ENCODE measurements at regions not wholly inside any gene's neighbourhood (a gene's known extent, or its start where the extent isn't known, plus 50 kb on each side); places are given as distances from the start of the nearest gene placed in this dataset.

- TF ChIP-seq, protein P1, sequence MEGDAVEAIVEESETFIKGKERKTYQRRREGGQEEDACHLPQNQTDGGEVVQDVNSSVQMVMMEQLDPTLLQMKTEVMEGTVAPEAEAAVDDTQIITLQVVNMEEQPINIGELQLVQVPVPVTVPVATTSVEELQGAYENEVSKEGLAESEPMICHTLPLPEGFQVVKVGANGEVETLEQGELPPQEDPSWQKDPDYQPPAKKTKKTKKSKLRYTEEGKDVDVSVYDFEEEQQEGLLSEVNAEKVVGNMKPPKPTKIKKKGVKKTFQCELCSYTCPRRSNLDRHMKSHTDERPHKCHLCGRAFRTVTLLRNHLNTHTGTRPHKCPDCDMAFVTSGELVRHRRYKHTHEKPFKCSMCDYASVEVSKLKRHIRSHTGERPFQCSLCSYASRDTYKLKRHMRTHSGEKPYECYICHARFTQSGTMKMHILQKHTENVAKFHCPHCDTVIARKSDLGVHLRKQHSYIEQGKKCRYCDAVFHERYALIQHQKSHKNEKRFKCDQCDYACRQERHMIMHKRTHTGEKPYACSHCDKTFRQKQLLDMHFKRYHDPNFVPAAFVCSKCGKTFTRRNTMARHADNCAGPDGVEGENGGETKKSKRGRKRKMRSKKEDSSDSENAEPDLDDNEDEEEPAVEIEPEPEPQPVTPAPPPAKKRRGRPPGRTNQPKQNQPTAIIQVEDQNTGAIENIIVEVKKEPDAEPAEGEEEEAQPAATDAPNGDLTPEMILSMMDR (IDR thresholded peaks at IDR 0.05; ENCODE audit: low read length): no peak
- no peak for TF ChIP-seq EZH2 (IDR thresholded peaks at IDR 0.05; ENCODE audit: borderline replicate concordance, low read length)
These were observed 270.2 kb upstream of the KLF4 start for GRCh38 chr9:107759823-107760166.

Data from OCI-LY1 (cell line).